Vagina (tissue), 2 donors: ENCODE measurements at regions not wholly inside any gene's neighbourhood (a gene's known extent, or its start where the extent isn't known, plus 50 kb on each side); places are given as distances from the start of the nearest gene placed in this dataset.

ENCODE experiments used
- POLR2A ChIP-seq, 2 donors: fragments of 450-650 bp; IDR thresholded peaks; one replicate each; pipeline ENCODE4 v1.6.1; 2017; ENCODE audit warnings: antibody characterized with exemption in 2 of 2, mild to moderate bottlenecking in 2 of 2, moderate library complexity in 2 of 2
- TF ChIP-seq, protein P1 (sequence below), 3 experiments: fragments of 450-650 bp in 2 of 3; fragments of 200-600 bp in 1 of 3; sonication (generic) in 1 of 3; IDR thresholded peaks; one replicate each; pipeline ENCODE4 v1.5.1; 2017 to 2019; ENCODE audit warnings: antibody characterized with exemption in 3 of 3, mild to moderate bottlenecking in 2 of 3, moderate library complexity in 2 of 3

DNA sequence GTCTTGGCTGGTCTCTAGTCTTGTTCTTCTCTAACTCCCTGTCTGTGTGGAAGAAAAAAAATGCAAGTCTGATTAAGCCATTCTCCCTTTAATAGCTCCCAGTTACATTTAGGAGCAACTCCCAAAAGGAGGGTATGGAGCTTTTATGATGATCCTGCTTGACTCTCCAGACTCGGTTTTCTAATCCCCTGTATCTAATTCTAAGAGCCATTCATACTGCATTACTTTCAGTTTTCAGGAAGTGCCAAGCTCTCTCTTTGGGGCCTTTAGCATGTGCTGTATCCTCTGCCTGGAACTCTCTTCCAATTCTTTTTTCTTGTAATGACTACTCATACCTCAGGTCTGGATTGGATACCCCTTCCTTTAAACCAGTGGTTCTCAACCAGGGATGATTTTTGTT is 219.7 kb upstream of the SPRED2 start:
- TF ChIP-seq, protein P1, sequence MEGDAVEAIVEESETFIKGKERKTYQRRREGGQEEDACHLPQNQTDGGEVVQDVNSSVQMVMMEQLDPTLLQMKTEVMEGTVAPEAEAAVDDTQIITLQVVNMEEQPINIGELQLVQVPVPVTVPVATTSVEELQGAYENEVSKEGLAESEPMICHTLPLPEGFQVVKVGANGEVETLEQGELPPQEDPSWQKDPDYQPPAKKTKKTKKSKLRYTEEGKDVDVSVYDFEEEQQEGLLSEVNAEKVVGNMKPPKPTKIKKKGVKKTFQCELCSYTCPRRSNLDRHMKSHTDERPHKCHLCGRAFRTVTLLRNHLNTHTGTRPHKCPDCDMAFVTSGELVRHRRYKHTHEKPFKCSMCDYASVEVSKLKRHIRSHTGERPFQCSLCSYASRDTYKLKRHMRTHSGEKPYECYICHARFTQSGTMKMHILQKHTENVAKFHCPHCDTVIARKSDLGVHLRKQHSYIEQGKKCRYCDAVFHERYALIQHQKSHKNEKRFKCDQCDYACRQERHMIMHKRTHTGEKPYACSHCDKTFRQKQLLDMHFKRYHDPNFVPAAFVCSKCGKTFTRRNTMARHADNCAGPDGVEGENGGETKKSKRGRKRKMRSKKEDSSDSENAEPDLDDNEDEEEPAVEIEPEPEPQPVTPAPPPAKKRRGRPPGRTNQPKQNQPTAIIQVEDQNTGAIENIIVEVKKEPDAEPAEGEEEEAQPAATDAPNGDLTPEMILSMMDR (IDR thresholded peaks at IDR 0.05) = no peak
- no peak for TF ChIP-seq POLR2A (IDR thresholded peaks at IDR 0.05)
